T47D (cell line): ENCODE measurements at regions not wholly inside any gene's neighbourhood (a gene's known extent, or its start where the extent isn't known, plus 50 kb on each side); places are given as distances from the start of the nearest gene placed in this dataset.
A peak's percentile ranks its signal among the peaks of the same experiment; 100 is the strongest.

Experiments used
- DNase-seq, 2 experiments: peaks; one replicate each; pipeline versions ENCODE4 v3.0.0 to v3.0.0-alpha.2; 2011 to 2012; ENCODE audit warnings: low read depth in 1 of 2, low spot score in 1 of 2
- JUND ChIP-seq: IDR thresholded peaks from 2 replicates; pipeline ENCODE4 v1.6.1; 2012; ENCODE audit warnings: low read depth
- in situ Hi-C: cut with HindIII; loops from 2 replicates; pipeline ENCODE4 v1.10.0; 2016; ENCODE audit warnings: low sequenced_read_pairs, low pct_unique_long_range_greater_than_20kb

DNA sequence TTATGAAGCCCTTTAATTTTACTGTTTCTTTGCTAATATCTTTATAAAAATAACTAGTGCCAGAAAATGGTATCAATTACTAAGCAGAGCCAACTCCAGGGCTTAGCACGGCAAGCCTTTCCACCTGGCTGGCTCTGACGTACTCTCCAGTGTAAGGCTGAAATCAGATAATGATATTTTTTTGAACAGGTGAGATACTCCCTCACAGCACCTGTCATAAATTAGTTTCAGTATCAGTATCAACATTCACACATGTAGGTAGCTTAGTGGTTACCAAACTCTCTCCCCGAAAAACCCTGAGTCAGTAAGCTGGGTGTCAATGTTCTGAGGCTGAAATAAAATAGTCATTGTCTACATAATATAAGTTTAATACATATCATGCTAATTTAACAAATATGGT, 710.1 kb downstream of the SQOR start:
- no peak for TF ChIP-seq JUND
- in situ Hi-C loops = no loop called here
- DNase-seq = no peak

DNA sequence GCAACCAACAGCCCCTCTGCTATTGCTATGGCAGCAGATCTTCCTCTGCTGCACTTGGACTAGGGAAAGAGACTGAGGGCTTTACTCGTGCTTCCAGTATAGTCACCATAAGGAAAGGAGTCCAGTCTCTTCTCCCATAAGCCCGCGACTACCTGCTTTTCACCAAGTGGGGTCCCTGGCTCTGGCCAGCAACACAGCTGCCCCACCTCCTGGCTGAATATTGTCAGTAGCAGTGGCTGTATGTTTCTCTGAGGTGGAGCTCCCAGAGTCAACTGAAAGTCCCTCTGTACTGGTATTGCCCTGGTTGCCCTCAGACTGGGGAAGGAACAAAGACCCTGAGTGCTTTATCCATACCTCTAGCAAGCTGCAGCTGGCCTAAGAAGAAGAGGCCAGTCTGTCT, 719.6 kb downstream of the SQOR start:
- TF ChIP-seq JUND = no peak
- no peak for DNase-seq
- in situ Hi-C loops = no loop called here

DNA sequence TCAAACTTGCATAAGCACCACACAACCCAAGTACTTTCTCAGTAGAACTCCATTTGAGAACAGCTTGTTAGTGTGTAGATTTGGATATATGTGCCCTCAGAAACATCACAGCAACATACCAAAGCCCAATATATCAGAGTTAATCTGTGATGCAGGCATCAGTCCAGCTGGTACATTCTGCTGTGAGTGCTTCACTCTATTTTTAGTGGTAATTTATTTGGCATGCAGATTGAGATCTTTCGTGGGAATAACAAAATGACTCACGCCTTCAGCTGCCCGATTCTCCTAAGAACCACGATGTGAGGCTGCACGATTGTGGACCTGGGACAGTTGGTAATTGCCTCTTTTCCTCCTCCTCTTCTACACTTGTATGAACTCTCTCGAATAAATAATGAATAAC, 730.7 kb downstream of the SQOR start:
- in situ Hi-C loops = no loop called here
- no peak for DNase-seq
- TF ChIP-seq JUND = no peak

DNA sequence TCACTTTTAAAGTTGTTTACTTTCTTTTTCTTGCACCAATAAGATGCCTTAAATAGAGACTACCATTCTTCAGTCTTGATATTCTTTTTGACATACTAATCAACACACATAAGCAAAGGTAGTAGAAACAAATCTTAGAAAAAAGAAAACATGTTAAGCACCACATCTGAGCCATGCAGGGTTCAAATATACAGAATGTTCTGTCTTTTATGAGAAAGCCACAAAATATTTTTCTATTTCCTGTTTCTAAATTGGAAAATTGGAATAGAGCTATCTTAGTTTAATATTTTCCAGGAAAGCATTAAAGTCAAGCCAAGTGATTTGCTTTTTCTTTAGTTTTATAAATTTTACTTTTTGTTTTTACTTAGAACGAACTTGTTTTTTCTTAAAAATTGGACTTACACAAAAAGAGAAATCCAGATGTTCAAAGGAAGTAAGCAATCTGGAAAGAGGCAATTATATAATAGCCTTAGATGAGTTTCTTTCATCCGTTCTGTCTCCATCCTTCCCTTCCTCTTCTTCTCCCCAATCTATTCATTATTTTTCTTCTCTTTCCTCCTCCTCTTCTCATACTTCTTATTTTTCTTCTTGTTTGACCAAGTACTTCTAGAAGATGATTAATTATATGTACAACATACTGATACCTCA, 731.7 kb downstream of the SQOR start:
- in situ Hi-C loops = no loop called here

DNA sequence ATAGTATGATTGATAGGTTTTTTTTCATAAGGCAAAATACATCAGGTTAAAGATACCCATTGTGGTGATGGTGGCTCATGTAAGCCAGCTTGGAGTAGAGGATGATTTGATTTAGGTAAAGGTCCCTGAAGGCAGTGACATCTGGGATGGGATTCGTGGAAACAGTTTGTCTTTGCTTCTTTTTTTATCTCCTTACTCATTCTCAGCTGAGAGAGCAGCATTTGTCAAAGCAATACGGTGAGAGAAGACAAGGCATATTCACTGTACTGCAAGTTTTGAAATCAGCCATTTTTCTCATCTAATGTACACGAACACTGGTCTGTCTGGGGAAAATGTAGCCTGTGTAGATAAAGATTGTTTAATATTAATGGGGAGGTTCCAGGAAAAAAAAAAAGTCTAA, 749.1 kb downstream of the SQOR start:
- no peak for TF ChIP-seq JUND
- no peak for DNase-seq
- in situ Hi-C loops = no loop called here

More for the DNA sequence above, 731.7 kb downstream of the SQOR start:
- no peak for DNase-seq
- no peak for TF ChIP-seq JUND

DNA sequence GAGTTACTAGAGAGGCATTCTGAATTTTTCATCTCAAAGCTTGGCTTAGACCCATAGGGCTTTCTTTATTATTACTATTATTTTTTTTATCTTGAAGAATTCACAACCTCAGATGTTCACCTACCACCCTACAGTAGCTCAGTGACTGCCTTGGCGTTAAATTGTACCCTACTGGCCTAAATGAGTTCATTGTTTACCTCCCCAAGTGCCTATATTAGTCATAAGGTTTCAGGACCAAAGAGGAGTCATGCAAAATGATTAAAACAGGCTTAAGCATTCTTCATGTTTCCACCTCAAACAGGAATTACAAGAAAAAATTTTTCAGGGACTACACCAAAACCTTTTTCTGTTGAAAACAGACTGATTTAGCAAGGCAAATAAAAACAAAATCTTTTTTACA, 751.5 kb downstream of the SQOR start:
- no peak for DNase-seq
- TF ChIP-seq JUND = no peak
- in situ Hi-C loops = no loop called here

DNA sequence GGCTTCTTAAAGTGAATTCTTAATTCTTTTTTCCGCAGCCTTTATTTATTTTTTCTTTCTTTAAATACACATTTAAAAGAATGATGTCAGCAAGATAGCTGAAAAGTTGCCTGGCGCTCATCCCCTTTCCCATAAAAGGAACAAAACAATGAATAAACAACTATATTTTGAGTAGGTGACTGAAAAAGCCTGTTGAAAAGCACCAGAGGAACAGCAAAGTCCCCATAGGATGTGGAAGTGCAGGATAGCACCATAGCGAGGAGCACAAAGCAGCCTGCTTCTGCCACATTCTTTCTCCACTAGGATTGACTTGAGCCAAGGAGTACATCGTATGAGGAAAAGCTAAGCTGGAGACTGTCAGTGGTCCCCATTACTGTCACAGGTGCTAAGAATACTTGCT, 754.9 kb downstream of the SQOR start:
- DNase-seq = no peak
- in situ Hi-C loops = no loop called here
- TF ChIP-seq JUND = no peak

DNA sequence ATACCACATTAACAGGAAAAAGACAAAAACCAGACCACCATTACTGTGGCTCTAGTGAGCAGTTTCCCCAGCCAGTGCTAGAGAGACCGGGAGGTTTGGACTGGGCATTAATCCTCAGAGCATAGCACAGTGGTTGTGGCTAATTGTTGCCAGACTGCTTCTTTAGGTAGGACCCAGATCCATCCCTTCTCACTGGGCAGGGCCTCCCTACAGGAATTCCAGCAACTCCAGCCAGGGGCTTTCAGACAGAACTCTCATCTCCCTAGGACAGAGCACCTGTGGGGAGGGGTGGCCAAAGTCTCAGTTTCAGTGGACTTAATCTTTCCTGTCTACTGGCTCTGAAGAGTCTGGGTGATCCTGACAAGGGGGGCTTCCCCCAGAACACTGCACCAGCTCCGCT, 759.6 kb downstream of the SQOR start:
- no peak for DNase-seq
- in situ Hi-C loops = no loop called here
- TF ChIP-seq JUND = no peak

DNA sequence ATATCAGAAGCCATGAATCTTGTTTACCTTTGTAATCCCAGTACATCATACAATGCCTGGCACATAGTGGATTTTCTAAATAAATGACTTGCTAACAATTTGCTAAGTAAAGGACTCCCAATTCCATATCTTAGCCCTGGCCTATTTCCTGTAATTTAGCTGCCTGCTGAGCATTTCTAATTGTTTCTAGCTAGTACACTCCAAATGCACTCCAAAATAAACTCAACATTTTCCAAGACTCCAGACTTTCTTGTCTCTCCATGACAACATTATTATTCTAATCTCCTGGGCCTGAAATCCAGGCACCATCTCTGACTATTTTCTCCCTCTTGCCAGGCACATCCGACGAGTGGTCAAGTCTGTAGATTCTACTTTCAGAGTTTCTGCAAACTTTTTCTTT, 773.5 kb downstream of the SQOR start:
- in situ Hi-C loops = no loop called here
- no peak for TF ChIP-seq JUND
- no peak for DNase-seq

DNA sequence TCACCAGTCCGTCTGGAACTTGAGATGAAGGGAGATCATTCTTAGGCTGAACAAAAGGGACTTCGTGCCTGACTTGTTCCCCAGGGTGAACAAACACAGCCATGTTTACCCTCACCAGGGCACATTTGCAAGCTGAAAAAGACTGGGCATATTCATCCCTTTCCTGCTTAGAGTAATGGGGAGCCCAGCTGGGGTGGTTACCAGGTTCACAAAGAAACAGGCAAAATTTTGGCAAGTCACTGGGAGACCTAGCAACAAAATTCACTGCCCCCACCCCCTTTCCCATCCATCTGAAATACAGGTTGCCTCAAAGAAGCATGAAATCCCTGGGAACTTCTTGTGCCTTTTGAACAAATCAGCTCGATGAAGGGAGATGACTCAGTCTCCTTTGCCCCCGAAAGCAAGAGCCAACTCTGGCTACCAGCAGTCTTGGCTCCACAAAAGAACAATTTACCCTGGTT, 775.0 kb downstream of the SQOR start:
- no peak for TF ChIP-seq JUND
- in situ Hi-C loops = no loop called here
- peak in 1 of 2 experiments; percentile 66 for DNase-seq

DNA sequence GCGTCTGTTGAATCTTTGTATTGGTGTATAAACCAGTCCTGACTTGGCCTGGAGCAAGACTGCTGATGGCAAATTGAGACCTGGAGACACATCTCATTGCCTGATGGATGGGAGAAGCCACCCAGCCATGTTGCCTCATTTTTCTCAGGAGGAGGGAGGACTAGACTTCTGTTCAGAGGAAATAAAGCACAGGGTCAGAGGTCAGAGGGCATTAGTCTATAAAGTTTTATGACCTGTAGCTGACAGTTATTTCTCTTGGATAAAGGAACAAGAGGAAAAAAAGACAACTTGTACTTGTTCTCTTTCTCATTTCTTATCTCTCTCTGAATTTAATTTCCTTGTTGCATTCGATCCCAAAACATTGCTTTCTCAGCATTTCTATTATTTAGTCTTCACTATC, 775.9 kb downstream of the SQOR start:
- TF ChIP-seq JUND = no peak
- DNase-seq = no peak
- in situ Hi-C loops = no loop called here

DNA sequence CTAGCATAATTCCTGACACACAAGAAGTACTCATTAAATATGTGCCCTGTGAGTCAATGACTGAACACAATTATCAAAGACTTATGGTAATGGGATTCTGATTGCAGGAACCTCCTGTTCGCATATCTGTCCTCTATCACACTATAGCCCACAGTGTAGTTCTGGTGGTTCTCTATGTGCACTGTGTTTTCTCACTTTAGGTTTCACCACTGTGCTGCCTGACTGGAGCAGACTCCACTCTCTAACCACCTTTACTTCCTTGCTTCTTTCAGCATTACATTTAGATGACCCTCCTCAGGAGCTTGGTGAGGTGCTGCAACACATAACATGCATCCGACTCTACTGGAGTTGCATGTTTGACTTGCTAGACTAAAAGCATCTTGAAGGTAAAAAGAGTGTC, 777.1 kb downstream of the SQOR start:
- no peak for TF ChIP-seq JUND
- in situ Hi-C loops = no loop called here
- DNase-seq = no peak

DNA sequence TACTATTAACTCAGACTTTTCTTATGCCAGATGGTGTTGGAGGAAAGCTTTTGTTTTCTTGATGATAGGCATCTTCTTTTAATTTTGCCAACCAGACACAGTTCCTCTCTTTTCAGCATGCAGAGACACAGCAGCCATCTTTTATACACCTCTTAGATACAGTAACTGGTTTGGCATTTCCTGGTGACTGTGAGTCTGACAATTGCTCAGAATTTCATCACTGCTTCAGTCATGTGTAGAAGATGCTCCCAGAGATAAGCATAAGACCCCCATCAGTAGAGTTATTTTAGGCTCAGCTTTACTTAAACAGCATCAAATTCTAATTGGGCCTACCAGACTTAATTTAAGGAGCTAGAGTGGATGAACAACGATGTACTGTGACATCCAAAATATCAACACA, 779.0 kb downstream of the SQOR start:
- TF ChIP-seq JUND = no peak
- no peak for DNase-seq
- in situ Hi-C loops = no loop called here

DNA sequence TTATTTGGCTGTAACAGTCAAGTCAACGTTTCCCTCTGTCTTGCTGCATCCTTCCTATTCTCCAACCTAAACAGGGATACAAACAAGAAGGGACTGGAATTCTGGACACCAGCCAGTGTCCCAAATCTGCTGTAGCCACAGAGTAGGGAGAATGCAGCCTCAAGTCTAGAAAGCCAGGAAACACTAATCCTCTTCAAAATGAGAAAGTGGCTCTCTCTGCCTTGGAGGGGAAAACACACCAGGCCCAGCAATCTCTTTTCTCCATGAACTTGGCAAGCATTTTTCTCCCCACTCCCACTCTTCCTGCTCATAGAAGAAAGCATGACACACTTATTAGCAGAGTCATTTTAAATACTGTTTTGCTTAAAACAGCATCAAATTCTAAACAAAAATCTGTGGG, 781.7 kb downstream of the SQOR start:
- no peak for TF ChIP-seq JUND
- in situ Hi-C loops = no loop called here
- DNase-seq = no peak
